ENCODE measurements at regions not wholly inside any gene's neighbourhood (a gene's known extent, or its start where the extent isn't known, plus 50 kb on each side); places are given as distances from the start of the nearest gene placed in this dataset.

DNA sequence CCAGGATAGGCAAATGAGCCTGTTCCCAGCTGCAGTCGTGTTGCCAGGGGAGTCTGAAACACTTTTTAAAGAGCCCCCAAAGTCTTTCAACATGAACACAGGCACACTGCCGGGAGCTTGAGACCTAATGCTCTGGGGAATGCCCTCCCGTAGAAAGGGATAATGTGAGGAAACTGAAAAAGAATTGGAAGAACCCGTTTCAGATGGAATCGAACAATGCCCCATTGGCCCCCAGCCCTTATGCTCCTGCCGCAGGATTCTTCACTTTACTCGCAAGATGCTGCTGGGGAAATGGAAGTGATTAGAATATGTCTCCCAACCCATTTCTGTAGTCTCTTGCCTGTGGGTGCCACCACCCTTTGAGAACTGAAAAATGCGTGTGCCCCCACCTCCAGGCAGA is 136.3 kb upstream of the GATA6 start:
- H3K79me2 ChIP-seq (ENCODE audit: insufficient read depth, low read length) = no peaks in the 10 kb centered on the region
- H3K9ac ChIP-seq (ENCODE audit: low read length) = no peak overlapping the region
- no peak overlapping the region for H3K4me2 ChIP-seq (ENCODE audit: low read depth, low read length, poor library complexity, severe bottlenecking)
- TF ChIP-seq EZH2phosphoT487 (conservative IDR thresholded peaks at IDR 0.05; ENCODE audit: low read length) = no peak
- no peak for TF ChIP-seq CTCF (IDR thresholded peaks at IDR 0.05; ENCODE audit: insufficient read depth, low read length, poor library complexity, severe bottlenecking)
- no peaks in the 10 kb centered on the region for H3K9me2 ChIP-seq (replicated peaks; ENCODE audit: insufficient read depth, low read length)
- H4K20me1 ChIP-seq (ENCODE audit: low read depth, low read length) = no peaks in the 10 kb centered on the region
- H2AFZ ChIP-seq (ENCODE audit: low read depth, low read length, severe bottlenecking) = no peak overlapping the region
- H3K36me3 ChIP-seq (ENCODE audit: low read length) = no peaks in the 10 kb centered on the region
- no peaks in the 10 kb centered on the region for H3K9me3 ChIP-seq (ENCODE audit: insufficient read depth, low read length)
- H3K27me3 ChIP-seq (ENCODE audit: low read length) = no peaks in the 10 kb centered on the region
- no peaks in the 10 kb centered on the region for H3F3A ChIP-seq (ENCODE audit: insufficient read depth)
- H3K27ac ChIP-seq (ENCODE audit: low read depth, low read length) = no peak overlapping the region
- H3K4me3 ChIP-seq (ENCODE audit: insufficient read depth, low read length, poor library complexity, severe bottlenecking) = no peak overlapping the region

GRCh38 chr18:22034276-22034675 is 135.1 kb upstream of the GATA6 start:
- H3K36me3 ChIP-seq (ENCODE audit: low read length) = no peaks in the 10 kb centered on the region
- H3K27ac ChIP-seq (ENCODE audit: low read depth, low read length) = no peak overlapping the region
- no peaks in the 10 kb centered on the region for H3K27me3 ChIP-seq (ENCODE audit: low read length)
- no peak overlapping the region for H3K4me2 ChIP-seq (ENCODE audit: low read depth, low read length, poor library complexity, severe bottlenecking)
- H3K4me3 ChIP-seq (ENCODE audit: insufficient read depth, low read length, poor library complexity, severe bottlenecking) = no peak overlapping the region
- H4K20me1 ChIP-seq (ENCODE audit: low read depth, low read length) = no peaks in the 10 kb centered on the region
- H3K79me2 ChIP-seq (ENCODE audit: insufficient read depth, low read length) = no peaks in the 10 kb centered on the region
- no peak overlapping the region for H3K9ac ChIP-seq (ENCODE audit: low read length)
- no peak overlapping the region for H2AFZ ChIP-seq (ENCODE audit: low read depth, low read length, severe bottlenecking)
- no peaks in the 10 kb centered on the region for H3K9me2 ChIP-seq (replicated peaks; ENCODE audit: insufficient read depth, low read length)
- TF ChIP-seq EZH2phosphoT487 (conservative IDR thresholded peaks at IDR 0.05; ENCODE audit: low read length) (no peak), CTCF (IDR thresholded peaks at IDR 0.05; ENCODE audit: insufficient read depth, low read length, poor library complexity, severe bottlenecking) (no peak)
- no peaks in the 10 kb centered on the region for H3K9me3 ChIP-seq (ENCODE audit: insufficient read depth, low read length)
- H3F3A ChIP-seq (ENCODE audit: insufficient read depth) = no peaks in the 10 kb centered on the region

DNA sequence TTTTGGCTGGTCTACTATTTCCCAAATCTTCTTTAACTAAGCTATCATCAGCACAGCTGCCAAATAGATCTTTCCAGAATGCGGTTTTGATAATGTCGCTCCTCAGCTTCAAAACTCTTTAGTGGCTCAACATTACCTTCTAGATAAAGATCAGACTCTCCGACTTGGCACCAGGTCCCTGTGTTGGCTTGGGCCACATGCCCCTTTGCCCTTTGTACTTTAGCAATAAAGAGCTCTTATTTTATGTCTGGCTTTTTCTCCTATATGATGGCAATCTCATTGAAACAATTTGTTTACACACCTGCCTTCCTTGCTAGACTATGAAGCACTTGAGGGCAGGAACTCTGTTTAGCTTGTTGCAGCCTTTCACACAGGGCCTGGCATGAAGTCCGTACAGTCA is 128.9 kb upstream of the GATA6 start:
- no peaks in the 10 kb centered on the region for H3K27me3 ChIP-seq (ENCODE audit: low read length)

More for the DNA sequence above, 128.9 kb upstream of the GATA6 start:
- TF ChIP-seq CTCF (IDR thresholded peaks at IDR 0.05; ENCODE audit: insufficient read depth, low read length, poor library complexity, severe bottlenecking) (no peak), EZH2phosphoT487 (conservative IDR thresholded peaks at IDR 0.05; ENCODE audit: low read length) (no peak)
- no peak overlapping the region for H3K27ac ChIP-seq (ENCODE audit: low read depth, low read length)
- H3K4me2 ChIP-seq (ENCODE audit: low read depth, low read length, poor library complexity, severe bottlenecking) = no peak overlapping the region
- no peaks in the 10 kb centered on the region for H3K79me2 ChIP-seq (ENCODE audit: insufficient read depth, low read length)
- no peak overlapping the region for H3K4me3 ChIP-seq (ENCODE audit: insufficient read depth, low read length, poor library complexity, severe bottlenecking)
- H3K36me3 ChIP-seq (ENCODE audit: low read length) = no peaks in the 10 kb centered on the region
- no peaks in the 10 kb centered on the region for H3F3A ChIP-seq (ENCODE audit: insufficient read depth)
- no peak overlapping the region for H2AFZ ChIP-seq (ENCODE audit: low read depth, low read length, severe bottlenecking)
- no peak overlapping the region for H3K9ac ChIP-seq (ENCODE audit: low read length)
- H3K9me3 ChIP-seq (ENCODE audit: insufficient read depth, low read length) = no peaks in the 10 kb centered on the region
- no peaks in the 10 kb centered on the region for H3K9me2 ChIP-seq (replicated peaks; ENCODE audit: insufficient read depth, low read length)
- no peaks in the 10 kb centered on the region for H4K20me1 ChIP-seq (ENCODE audit: low read depth, low read length)
